Tongue (tissue), 1 donor: ENCODE measurements at regions not wholly inside any gene's neighbourhood (a gene's known extent, or its start where the extent isn't known, plus 50 kb on each side); places are given as distances from the start of the nearest gene placed in this dataset.
"Not testable (repeated sequence)": the region's sequence is repeated elsewhere in the genome, so short reads cannot be mapped to it uniquely, and the experiment has no call there.

ENCODE experiments used
- DNase-seq: peaks from one replicate; pipeline ENCODE4 v3.0.0-alpha.2; 2015

- no peak for DNase-seq
Measured at GRCh38 chr16:49940464-49941224, 84.4 kb upstream of the CNEP1R1 start.

- DNase-seq, result no peak
Measured at GRCh38 chr16:49944221-49944620, 80.8 kb upstream of the CNEP1R1 start.

- DNase-seq, result no peak
Measured at GRCh38 chr16:49947907-49948678, 76.9 kb upstream of the CNEP1R1 start.

GRCh38 chr16:49951574-49952195 lies 73.3 kb upstream of the CNEP1R1 start:
- DNase-seq, result no peak

GRCh38 chr16:49952386-49952785 lies 72.6 kb upstream of the CNEP1R1 start:
- DNase-seq, result no peak

GRCh38 chr16:49953090-49953489 lies 71.9 kb upstream of the CNEP1R1 start:
- DNase-seq, result no peak

GRCh38 chr16:49955858-49956257 lies 69.2 kb upstream of the CNEP1R1 start:
- no peak for DNase-seq

- DNase-seq, result no peak
Measured at GRCh38 chr16:49956915-49957314, 68.1 kb upstream of the CNEP1R1 start.

GRCh38 chr16:49958448-49958847 lies 66.6 kb upstream of the CNEP1R1 start:
- DNase-seq, result no peak

- DNase-seq, result no peak
Measured at GRCh38 chr16:49959552-49960277, 65.3 kb upstream of the CNEP1R1 start.

- DNase-seq, result peak; percentile 17
Measured at GRCh38 chr16:49961089-49961488, 63.9 kb upstream of the CNEP1R1 start.

- DNase-seq, result not testable (repeated sequence)
Measured at GRCh38 chr16:49962566-49962965, 62.5 kb upstream of the CNEP1R1 start.

GRCh38 chr16:49964316-49964715 lies 60.7 kb upstream of the CNEP1R1 start:
- DNase-seq, result no peak

GRCh38 chr16:49964973-49965372 lies 60.1 kb upstream of the CNEP1R1 start:
- DNase-seq, result no peak

- no peak for DNase-seq
Measured at GRCh38 chr16:49967012-49967559, 57.9 kb upstream of the CNEP1R1 start.

- DNase-seq, result no peak
Measured at GRCh38 chr16:49969091-49970030, 55.7 kb upstream of the CNEP1R1 start.

- DNase-seq, result no peak
Measured at GRCh38 chr16:49970797-49971431, 54.1 kb upstream of the CNEP1R1 start.

- no peak for DNase-seq
Measured at GRCh38 chr16:49972280-49972679, 52.7 kb upstream of the CNEP1R1 start.

- peak; percentile 56 for DNase-seq
Measured at GRCh38 chr16:49972961-49973360, 52.1 kb upstream of the CNEP1R1 start.
